NCI-H2196 (cell line): ENCODE measurements at regions not wholly inside any gene's neighbourhood (a gene's known extent, or its start where the extent isn't known, plus 50 kb on each side); places are given as distances from the start of the nearest gene placed in this dataset.
"Not testable (repeated sequence)": the region's sequence is repeated elsewhere in the genome, so short reads cannot be mapped to it uniquely, and the experiment has no call there.

Source experiments
- DNase-seq: peaks from one replicate; lab custom pipeline; 2025; ENCODE audit not compliant: unreplicated experiment; lab: John Stamatoyannopoulos, UW

DNA sequence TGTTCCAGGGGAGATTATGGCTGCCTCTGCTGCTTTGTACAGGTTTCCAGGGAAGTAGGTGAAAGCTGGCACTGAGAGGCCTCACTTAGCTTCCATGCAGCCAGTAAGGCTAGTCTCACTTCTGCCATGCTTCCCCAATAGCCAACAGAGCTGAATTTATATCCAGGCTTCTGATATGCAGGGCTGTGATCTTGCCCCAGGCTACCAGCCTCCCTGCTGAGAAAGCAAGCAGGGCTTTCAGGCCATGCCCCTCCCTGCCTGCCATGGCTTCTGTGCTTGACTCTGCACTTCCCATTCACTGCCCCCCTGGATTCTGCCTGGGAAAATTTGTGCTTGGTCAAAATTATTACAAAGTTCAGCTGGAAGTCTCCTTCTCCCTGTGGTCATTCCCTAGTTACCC is 302.1 kb upstream of the FBXO33 start:
- no peak for DNase-seq

DNA sequence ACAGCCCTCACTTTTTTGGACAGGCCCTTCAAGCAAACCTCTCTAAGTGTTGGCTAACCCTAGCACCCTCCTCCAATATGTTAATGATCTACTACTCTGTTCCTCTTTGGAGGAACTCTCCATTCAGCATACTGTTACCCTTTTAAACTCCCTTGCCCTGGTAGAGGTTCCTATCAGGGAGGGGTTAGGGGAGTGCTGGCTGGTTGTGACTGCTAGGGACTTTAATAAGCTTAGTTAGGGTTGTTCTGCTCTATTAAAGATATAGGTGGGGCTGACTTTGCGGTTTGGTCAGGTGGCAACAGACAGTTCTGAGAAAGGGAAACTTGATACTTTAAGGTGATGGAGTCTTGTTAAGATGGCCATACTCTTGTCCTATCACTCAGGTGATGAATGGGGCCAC is 301.5 kb upstream of the FBXO33 start:
- DNase-seq: no peak

DNA sequence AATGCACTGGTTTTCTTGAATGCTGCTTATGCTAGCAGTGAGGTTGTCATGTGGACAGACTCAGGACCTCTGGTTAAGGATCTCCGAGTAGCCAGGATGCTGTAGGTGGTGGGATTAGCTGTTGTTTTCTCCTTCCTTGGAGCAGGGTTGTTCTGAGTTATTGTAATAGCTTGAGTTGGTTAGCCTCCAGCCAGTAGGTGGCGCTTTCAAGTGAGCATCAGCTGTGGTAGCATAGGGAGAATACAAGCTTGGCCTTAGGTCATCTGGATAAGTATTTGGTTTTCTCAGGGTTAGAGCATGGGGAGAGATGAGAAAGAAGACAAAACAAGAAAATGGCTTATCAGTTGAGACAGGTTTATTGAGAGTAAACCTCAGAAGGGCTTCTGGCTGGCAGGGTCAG is 299.7 kb upstream of the FBXO33 start:
- DNase-seq: no peak

DNA sequence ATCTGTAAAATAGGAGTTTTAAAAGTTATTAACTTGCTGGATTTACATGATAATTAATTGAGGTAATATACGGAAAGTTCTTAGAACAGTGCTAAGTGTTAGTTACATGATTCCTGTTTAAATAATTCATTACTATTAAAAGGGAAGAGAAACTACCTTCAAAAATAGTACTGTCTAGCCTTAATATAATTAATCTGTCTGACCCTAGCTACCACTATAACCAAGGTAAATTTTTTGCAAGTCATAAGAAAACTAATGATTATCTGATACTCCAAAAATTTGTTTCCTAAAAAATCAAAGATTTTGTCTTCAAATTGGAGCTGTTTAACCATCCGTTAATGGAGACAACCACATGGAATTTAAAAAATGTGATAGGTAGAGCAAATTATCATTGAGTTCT is 294.3 kb upstream of the FBXO33 start:
- DNase-seq: no peak

DNA sequence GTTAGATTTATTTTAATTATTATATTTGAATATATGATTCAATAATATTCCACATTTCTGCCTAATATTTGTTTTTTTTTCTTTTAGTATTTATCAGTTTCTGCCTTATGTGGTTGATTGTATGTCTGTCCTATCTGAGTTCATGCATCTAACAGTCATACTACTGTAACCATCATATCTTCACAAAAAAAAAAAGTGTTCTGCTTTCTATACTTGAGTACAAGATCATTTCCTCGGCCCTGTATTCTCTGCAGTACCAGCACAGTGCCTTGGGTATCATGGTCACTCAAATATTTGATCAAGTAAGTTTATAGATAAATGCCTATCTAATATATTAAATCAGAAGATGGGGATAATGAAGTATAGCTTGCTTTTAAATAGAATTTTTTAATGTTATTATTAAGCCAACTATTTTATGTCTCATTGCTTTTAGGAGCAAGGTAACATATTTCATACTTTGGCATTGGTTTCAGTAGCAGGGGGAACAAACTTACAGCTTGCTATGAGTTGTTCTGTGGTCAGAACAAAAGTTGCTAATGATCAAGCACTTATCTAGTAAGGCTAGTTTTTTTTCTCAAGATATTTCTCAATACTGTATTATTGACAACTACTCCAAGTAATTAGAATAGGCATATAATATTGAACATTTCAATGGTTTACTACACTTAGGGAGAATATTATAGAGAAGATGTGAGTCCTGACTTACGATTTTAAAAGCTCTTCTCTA is 290.5 kb upstream of the FBXO33 start:
- DNase-seq: no peak

DNA sequence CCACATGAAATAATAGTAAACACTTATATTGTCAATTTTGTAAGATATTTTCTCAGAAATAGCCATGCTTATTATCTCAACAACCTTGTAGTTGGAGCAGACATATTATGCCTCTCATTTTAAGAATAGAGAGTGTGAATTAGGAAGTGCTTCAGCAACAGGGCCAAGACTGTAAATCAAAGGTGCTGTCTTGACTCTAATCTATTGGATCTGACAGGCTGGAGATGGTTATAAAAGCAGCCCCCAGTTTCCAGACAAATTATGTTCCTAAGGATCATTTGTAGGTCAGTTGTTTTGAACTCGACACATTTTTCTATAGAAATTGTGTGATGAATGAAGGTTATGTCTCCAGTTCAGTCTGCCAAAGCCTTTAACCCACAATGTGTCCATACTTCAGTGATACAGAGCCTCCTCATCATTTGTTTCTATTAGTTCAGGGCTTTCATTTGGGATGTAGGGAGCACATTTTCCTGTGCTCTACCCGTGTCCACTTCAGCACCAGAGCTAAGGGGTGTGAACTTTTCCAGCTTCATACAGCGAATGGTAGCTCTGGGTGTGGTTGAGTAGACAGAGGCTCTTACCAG is 284.8 kb upstream of the FBXO33 start:
- DNase-seq: no peak

GRCh38 chr14:39712293-39712999 is 280.2 kb upstream of the FBXO33 start:
- no peak for DNase-seq

DNA sequence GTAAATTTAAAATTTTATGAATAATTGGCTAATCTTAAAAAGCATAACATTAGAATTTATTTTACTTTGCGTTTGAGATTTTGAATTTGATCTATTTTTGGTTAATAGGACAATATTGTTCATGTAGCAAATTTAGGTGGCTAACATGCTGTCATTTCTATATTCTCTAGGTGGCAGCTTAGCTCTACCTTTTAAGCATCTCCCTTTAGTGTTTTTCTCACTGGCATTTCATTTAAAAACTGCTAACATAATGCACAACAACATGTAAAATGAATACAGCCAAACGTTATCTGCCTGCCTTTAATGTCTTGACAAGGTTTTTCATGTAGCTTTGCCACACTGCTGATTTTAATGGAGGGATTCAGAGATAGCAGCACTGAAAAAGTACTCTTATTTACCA is 272.4 kb upstream of the FBXO33 start:
- DNase-seq: no peak

DNA sequence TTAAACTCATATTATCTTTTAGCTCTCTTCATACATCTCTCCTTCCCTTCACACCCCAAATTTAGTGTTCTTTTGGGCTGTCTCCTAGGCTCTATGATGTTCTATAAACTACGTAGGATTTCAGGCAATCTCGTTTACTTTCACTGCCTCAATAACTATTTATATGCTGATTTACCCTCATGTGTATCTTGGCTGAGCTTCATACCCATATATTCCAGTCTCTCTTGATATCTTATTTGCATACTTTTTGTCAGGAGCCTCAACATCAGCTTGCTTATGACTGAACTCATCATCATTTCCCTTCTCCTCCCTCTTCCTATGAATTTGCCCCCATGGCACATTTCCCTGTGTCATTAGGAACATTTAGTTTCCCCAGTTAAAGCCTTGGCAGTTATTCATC is 262.1 kb upstream of the FBXO33 start:
- DNase-seq: no peak

DNA sequence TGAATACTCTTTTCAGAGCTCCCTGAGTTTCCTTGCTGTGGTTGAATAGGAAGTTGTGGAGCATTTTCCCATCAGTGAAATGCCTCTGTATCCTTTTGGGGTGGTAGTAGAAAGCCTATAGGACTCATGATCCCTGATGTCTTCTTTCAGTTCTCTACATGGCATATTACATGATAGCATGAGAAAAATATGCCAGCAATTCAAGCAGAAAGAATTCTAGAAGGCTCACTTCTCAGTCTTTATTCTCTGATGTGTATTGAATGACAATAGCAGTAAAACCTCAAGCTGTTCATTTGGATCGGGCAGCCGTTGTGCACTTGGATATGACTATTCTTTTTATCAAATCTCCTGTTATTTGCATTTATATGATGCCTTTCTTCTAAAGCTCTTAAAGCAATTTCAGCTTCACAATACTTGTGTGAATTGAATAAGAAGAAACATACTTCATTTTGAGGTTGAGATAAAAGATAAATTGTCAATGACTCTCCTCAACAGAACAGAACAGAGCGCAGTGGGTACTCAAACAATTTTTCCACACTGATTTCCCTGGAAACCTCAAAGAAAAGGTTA is 251.5 kb upstream of the FBXO33 start:
- DNase-seq: no peak

- no peak for DNase-seq
Observed at GRCh38 chr14:39682582-39682981, 250.3 kb upstream of the FBXO33 start.

DNA sequence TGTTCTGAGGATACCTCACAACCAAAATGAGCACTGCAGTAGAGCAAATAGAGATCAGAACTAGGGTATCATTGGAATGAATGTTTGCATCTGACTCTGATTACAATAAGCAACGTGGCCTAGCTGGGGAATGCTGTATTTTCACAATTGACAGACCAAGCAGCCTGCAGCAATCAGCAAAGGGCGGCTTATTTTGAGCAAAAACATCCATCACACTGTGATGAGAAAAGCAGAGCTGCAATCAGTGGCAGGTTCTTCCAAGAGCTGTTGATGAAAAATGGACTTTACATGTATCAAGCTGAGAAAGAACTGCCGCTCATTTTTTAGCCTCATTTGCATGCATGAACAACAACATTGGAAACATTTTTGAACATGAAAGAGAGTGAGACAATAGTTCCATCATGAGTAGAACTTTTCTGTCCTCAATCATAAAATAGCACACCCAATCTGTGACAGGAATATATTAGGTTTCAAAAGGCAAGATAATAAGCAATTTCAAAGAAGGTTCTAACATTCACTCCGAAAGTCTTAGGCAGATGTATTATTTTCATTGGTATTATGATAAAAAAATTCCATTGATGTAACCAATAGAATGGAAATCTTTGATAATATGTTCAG is 249.7 kb upstream of the FBXO33 start:
- DNase-seq: no peak

GRCh38 chr14:39680777-39681176 is 248.5 kb upstream of the FBXO33 start:
- DNase-seq: no peak

GRCh38 chr14:39673734-39674133 is 241.5 kb upstream of the FBXO33 start:
- no peak for DNase-seq

DNA sequence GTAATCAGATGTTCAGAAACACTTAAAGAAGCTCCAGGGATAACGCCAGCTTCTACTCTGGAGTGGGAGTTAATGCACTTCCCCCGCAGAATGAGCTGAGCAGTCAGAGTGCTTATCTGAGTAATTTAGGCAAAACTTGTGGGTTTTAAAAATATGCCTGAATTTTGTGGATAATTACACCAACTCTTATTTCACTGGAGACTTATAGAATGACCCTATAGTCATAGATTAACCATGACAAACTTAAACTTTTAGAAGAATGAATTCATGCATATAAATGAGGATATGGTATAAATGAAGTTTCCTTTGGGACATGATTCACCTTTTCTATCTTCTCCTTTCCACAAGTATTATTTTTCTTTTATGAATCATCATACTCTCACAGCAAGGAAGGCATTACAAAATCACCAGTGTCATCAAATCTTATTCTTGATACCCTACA is 241.1 kb upstream of the FBXO33 start:
- DNase-seq: no peak

GRCh38 chr14:39668449-39668848 is 236.2 kb upstream of the FBXO33 start:
- no peak for DNase-seq

GRCh38 chr14:39666386-39666785 is 234.2 kb upstream of the FBXO33 start:
- DNase-seq: no peak

- no peak for DNase-seq
Observed at GRCh38 chr14:39665075-39665475, 232.8 kb upstream of the FBXO33 start.

DNA sequence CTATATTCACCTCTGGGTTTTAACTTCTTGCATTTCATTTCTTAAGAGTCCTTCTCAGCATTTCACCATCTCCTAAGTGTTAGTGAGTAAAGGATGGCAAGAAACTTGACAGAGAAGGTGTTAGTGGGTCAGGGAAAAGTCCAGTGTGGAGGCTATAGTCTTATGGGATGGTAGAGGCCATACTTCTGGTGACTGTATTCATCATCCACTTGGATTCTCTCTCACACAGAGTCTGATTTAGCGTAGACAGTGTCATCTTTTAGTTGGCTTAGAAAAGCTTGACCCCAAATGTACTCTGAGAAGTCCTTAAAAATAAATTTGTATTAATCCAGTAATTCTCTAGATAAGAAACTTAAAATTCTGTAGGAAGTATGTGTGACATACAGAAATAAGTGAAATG is 232.4 kb upstream of the FBXO33 start:
- no peak for DNase-seq

DNA sequence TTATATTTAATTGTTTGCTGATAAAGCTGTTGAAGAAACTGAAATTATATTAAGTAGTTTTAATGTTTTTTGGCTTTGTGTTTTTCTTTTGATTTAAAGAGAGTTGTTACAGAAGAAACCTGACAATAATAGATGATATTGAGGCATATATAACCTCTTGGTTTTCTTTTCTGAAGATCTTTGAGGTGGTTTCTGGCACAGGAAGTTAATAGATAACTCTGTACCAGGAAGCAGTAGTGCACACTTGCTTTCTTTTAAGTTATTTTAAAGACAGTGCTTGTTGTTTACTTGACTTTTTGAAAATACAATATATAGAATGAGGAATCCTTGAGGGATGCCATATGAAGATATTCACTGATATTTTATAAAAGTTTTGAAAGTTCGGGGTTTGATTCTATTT is 209.0 kb upstream of the FBXO33 start:
- no peak for DNase-seq

- DNase-seq: not testable (repeated sequence)
Observed at GRCh38 chr14:39639009-39639408, 206.8 kb upstream of the FBXO33 start.

- no peak for DNase-seq
Observed at GRCh38 chr14:39628087-39628486, 195.9 kb upstream of the FBXO33 start.
